ENCODE measurements at regions not wholly inside any gene's neighbourhood (a gene's known extent, or its start where the extent isn't known, plus 50 kb on each side); places are given as distances from the start of the nearest gene placed in this dataset.

GRCh38 chr5:110082194-110082593 is 392.5 kb downstream of the MAN2A1 start:
- peaks cover 0 to 6% (median 1%) of the 10 kb centered on the region in 7 donors for H3K9me3 Mint-ChIP-seq
- H3K27me3 Mint-ChIP-seq = peaks cover 4% of the 10 kb centered on the region
- ATAC-seq (ENCODE audit: low read depth in 2 of 2) (no peak), DNase-seq (no peak)
- Histone ChIP-seq H3K9me3 (ENCODE audit: control insufficient read depth in 2 of 2, low read length in 2 of 2) (no peaks in the 10 kb centered on the region), H3K4me1 (ENCODE audit: control insufficient read depth, insufficient read depth, low read length, poor library complexity, severe bottlenecking) (no peaks in the 10 kb centered on the region), H3K27me3 (ENCODE audit: control insufficient read depth, insufficient read depth, low read length) (no peaks in the 10 kb centered on the region), H3K36me3 (ENCODE audit: control insufficient read depth, insufficient read depth, low read length) (no peaks in the 10 kb centered on the region), H3K27ac (ENCODE audit: insufficient read depth, low read length, poor library complexity, severe bottlenecking) (no peak overlapping the region), H3K4me3 (ENCODE audit: low read depth, low read length) (no peak overlapping the region)
- H3K4me3 Mint-ChIP-seq = no peak overlapping the region
- H3K27ac Mint-ChIP-seq = no peak overlapping the region
- H3K36me3 Mint-ChIP-seq = no peaks in the 10 kb centered on the region
- H3K4me1 Mint-ChIP-seq = peaks cover 0 to 8% (median 3%) of the 10 kb centered on the region in 4 donors

- Mint-ChIP-seq H3K4me3 (no peak overlapping the region), H3K36me3 (no peaks in the 10 kb centered on the region), H3K27ac (no peak overlapping the region), H3K27me3 (peaks cover 3% of the 10 kb centered on the region), H3K9me3 (peaks cover 0 to 6% (median 0%) of the 10 kb centered on the region in 7 donors), H3K4me1 (peaks cover 0 to 8% (median 3%) of the 10 kb centered on the region in 4 donors)
- H3K9me3 ChIP-seq (ENCODE audit: control insufficient read depth in 2 of 2, low read length in 2 of 2) = no peaks in the 10 kb centered on the region
- ATAC-seq (ENCODE audit: low read depth in 2 of 2) (no peak), DNase-seq (no peak)
- H3K4me1 ChIP-seq (ENCODE audit: control insufficient read depth, insufficient read depth, low read length, poor library complexity, severe bottlenecking) = no peaks in the 10 kb centered on the region
- no peak overlapping the region for H3K4me3 ChIP-seq (ENCODE audit: low read depth, low read length)
- no peaks in the 10 kb centered on the region for H3K36me3 ChIP-seq (ENCODE audit: control insufficient read depth, insufficient read depth, low read length)
- H3K27ac ChIP-seq (ENCODE audit: insufficient read depth, low read length, poor library complexity, severe bottlenecking) = no peak overlapping the region
- no peaks in the 10 kb centered on the region for H3K27me3 ChIP-seq (ENCODE audit: control insufficient read depth, insufficient read depth, low read length)
Measured at GRCh38 chr5:110082863-110083262, 393.1 kb downstream of the MAN2A1 start.

GRCh38 chr5:110085826-110086225 is 396.1 kb downstream of the MAN2A1 start:
- Mint-ChIP-seq H3K4me3 (no peak overlapping the region), H3K36me3 (no peaks in the 10 kb centered on the region), H3K27me3 (no peaks in the 10 kb centered on the region), H3K4me1 (peaks cover 0 to 8% (median 3%) of the 10 kb centered on the region in 4 donors), H3K27ac (no peak overlapping the region), H3K9me3 (peaks cover 0 to 1% (median 0%) of the 10 kb centered on the region in 7 donors)
- H3K27ac ChIP-seq (ENCODE audit: insufficient read depth, low read length, poor library complexity, severe bottlenecking) = no peak overlapping the region
- H3K36me3 ChIP-seq (ENCODE audit: control insufficient read depth, insufficient read depth, low read length) = no peaks in the 10 kb centered on the region
- no peaks in the 10 kb centered on the region for H3K4me1 ChIP-seq (ENCODE audit: control insufficient read depth, insufficient read depth, low read length, poor library complexity, severe bottlenecking)
- no peak overlapping the region for H3K4me3 ChIP-seq (ENCODE audit: low read depth, low read length)
- no peaks in the 10 kb centered on the region for H3K9me3 ChIP-seq (ENCODE audit: control insufficient read depth in 2 of 2, low read length in 2 of 2)
- H3K27me3 ChIP-seq (ENCODE audit: control insufficient read depth, insufficient read depth, low read length) = no peaks in the 10 kb centered on the region
- no peak for ATAC-seq (ENCODE audit: low read depth in 2 of 2)
- no peak for DNase-seq

DNA sequence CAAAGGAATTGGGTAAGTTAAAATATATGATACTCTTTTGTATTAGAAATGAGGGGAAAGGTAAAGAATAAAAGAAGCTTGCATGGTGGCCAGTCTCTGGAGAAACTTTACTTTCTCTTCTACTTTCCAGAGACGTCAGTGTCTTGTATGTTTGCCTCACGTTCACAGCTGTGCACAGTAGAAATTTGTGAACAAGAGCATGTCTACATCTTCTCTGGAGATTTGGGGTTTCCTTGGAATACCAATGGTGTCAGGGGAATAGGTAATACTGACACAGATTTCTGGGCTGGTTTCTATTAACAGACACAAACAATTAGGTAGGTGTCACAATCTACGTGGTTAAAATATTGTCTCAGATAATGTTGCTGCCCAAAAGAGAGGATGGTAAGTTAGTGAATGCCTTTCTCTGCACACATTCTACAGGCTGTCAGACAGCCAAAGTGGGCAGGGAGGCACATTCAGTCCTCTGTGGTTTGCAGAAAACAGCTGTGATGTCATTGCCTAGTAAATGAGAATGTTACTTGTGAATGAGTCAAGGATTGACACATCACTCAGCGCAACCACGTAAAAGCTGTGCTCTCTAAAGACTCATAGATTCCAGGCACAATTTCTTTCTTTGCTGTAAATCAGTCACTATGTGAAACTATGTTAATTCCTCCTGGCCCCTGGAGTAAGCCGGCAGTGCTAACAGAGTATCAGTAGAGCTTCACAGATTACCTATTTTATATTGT is 397.1 kb downstream of the MAN2A1 start:
- Histone ChIP-seq H3K36me3 (ENCODE audit: control insufficient read depth, insufficient read depth, low read length) (no peaks in the 10 kb centered on the region), H3K9me3 (ENCODE audit: control insufficient read depth in 2 of 2, low read length in 2 of 2) (no peaks in the 10 kb centered on the region), H3K4me1 (ENCODE audit: control insufficient read depth, insufficient read depth, low read length, poor library complexity, severe bottlenecking) (no peaks in the 10 kb centered on the region), H3K4me3 (ENCODE audit: low read depth, low read length) (no peak overlapping the region), H3K27ac (ENCODE audit: insufficient read depth, low read length, poor library complexity, severe bottlenecking) (no peak overlapping the region), H3K27me3 (ENCODE audit: control insufficient read depth, insufficient read depth, low read length) (no peaks in the 10 kb centered on the region)
- DNase-seq (peak in 2 of 3 donors; percentile 14 to 39), ATAC-seq (ENCODE audit: low read depth in 2 of 2) (peak in 1 of 2 donors; percentile 50)
- peaks cover 0 to 4% (median 0%) of the 10 kb centered on the region in 7 donors for H3K9me3 Mint-ChIP-seq
- peaks cover 0 to 8% (median 3%) of the 10 kb centered on the region in 4 donors for H3K4me1 Mint-ChIP-seq
- no peaks in the 10 kb centered on the region for H3K27me3 Mint-ChIP-seq
- no peaks in the 10 kb centered on the region for H3K36me3 Mint-ChIP-seq
- no peak overlapping the region for H3K27ac Mint-ChIP-seq
- no peak overlapping the region for H3K4me3 Mint-ChIP-seq

GRCh38 chr5:110087829-110088228 is 398.1 kb downstream of the MAN2A1 start:
- Mint-ChIP-seq H3K9me3 (peaks cover 0 to 4% (median 0%) of the 10 kb centered on the region in 7 donors), H3K36me3 (no peaks in the 10 kb centered on the region), H3K27ac (no peak overlapping the region), H3K4me3 (no peak overlapping the region), H3K4me1 (peaks cover 0 to 8% (median 3%) of the 10 kb centered on the region in 4 donors), H3K27me3 (no peaks in the 10 kb centered on the region)
- ATAC-seq (ENCODE audit: low read depth in 2 of 2) (no peak), DNase-seq (no peak)
- no peaks in the 10 kb centered on the region for H3K27me3 ChIP-seq (ENCODE audit: control insufficient read depth, insufficient read depth, low read length)
- no peaks in the 10 kb centered on the region for H3K9me3 ChIP-seq (ENCODE audit: control insufficient read depth in 2 of 2, low read length in 2 of 2)
- H3K27ac ChIP-seq (ENCODE audit: insufficient read depth, low read length, poor library complexity, severe bottlenecking) = no peak overlapping the region
- no peaks in the 10 kb centered on the region for H3K36me3 ChIP-seq (ENCODE audit: control insufficient read depth, insufficient read depth, low read length)
- no peak overlapping the region for H3K4me3 ChIP-seq (ENCODE audit: low read depth, low read length)
- H3K4me1 ChIP-seq (ENCODE audit: control insufficient read depth, insufficient read depth, low read length, poor library complexity, severe bottlenecking) = no peaks in the 10 kb centered on the region

GRCh38 chr5:110088676-110089436 is 399.1 kb downstream of the MAN2A1 start:
- peaks cover 0 to 4% (median 0%) of the 10 kb centered on the region in 7 donors for H3K9me3 Mint-ChIP-seq
- H3K27ac Mint-ChIP-seq = no peak overlapping the region
- H3K27me3 ChIP-seq (ENCODE audit: control insufficient read depth, insufficient read depth, low read length) = no peaks in the 10 kb centered on the region
- peaks cover 0 to 8% (median 3%) of the 10 kb centered on the region in 4 donors for H3K4me1 Mint-ChIP-seq
- DNase-seq (no peak), ATAC-seq (ENCODE audit: low read depth in 2 of 2) (no peak)
- H3K27ac ChIP-seq (ENCODE audit: insufficient read depth, low read length, poor library complexity, severe bottlenecking) = no peak overlapping the region
- H3K4me1 ChIP-seq (ENCODE audit: control insufficient read depth, insufficient read depth, low read length, poor library complexity, severe bottlenecking) = no peaks in the 10 kb centered on the region
- H3K4me3 Mint-ChIP-seq = no peak overlapping the region
- no peaks in the 10 kb centered on the region for H3K9me3 ChIP-seq (ENCODE audit: control insufficient read depth in 2 of 2, low read length in 2 of 2)
- no peaks in the 10 kb centered on the region for H3K36me3 Mint-ChIP-seq
- H3K27me3 Mint-ChIP-seq = no peaks in the 10 kb centered on the region
- no peak overlapping the region for H3K4me3 ChIP-seq (ENCODE audit: low read depth, low read length)
- no peaks in the 10 kb centered on the region for H3K36me3 ChIP-seq (ENCODE audit: control insufficient read depth, insufficient read depth, low read length)

GRCh38 chr5:110092955-110093785 is 403.4 kb downstream of the MAN2A1 start:
- Mint-ChIP-seq H3K9me3 (peaks cover 0 to 4% (median 0%) of the 10 kb centered on the region in 7 donors), H3K27ac (no peak overlapping the region), H3K4me3 (no peak overlapping the region), H3K36me3 (no peaks in the 10 kb centered on the region), H3K4me1 (peaks cover 0 to 5% (median 0%) of the 10 kb centered on the region in 4 donors), H3K27me3 (no peaks in the 10 kb centered on the region)
- no peaks in the 10 kb centered on the region for H3K27me3 ChIP-seq (ENCODE audit: control insufficient read depth, insufficient read depth, low read length)
- no peak overlapping the region for H3K27ac ChIP-seq (ENCODE audit: insufficient read depth, low read length, poor library complexity, severe bottlenecking)
- no peaks in the 10 kb centered on the region for H3K4me1 ChIP-seq (ENCODE audit: control insufficient read depth, insufficient read depth, low read length, poor library complexity, severe bottlenecking)
- DNase-seq = no peak
- no peak for ATAC-seq (ENCODE audit: low read depth in 2 of 2)
- H3K36me3 ChIP-seq (ENCODE audit: control insufficient read depth, insufficient read depth, low read length) = no peaks in the 10 kb centered on the region
- no peaks in the 10 kb centered on the region for H3K9me3 ChIP-seq (ENCODE audit: control insufficient read depth in 2 of 2, low read length in 2 of 2)
- no peak overlapping the region for H3K4me3 ChIP-seq (ENCODE audit: low read depth, low read length)

Measured in CD4-positive, CD25-positive, alpha-beta regulatory T cell (primary cell).